HG02840 (cell line): ENCODE measurements at regions not wholly inside any gene's neighbourhood (a gene's known extent, or its start where the extent isn't known, plus 50 kb on each side); places are given as distances from the start of the nearest gene placed in this dataset.
"Not testable (repeated sequence)": the region's sequence is repeated elsewhere in the genome, so short reads cannot be mapped to it uniquely, and the experiment has no call there.

Source experiments
- ATAC-seq: cut with Tn5 transposase; IDR thresholded peaks from one replicate; pipeline ENCODE4 v1.9.1; 2021; ENCODE audit warnings: mild to moderate bottlenecking, moderate library complexity, moderate number of reproducible peaks; ENCODE audit not compliant: unreplicated experiment, low FRiP score

DNA sequence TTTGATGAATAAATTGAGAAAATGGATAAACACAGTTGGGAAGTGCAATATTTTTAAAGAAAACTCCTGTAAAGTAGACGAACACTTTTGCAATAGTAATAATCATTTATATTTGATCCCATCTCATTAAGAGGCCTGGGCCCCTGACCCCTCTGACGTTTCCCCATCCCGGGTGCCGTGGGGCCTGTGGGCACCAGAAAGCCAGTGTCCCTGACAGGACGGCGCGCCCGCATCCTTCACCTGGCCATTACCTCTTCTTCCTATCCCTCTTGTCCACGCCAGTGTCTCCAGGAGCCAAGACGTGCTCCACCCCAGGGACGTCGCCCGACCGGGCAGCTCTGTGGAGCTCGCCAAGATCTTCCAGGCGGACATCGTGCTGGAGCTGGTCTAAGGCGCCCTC is 147.4 kb downstream of the USP22 start:
- ATAC-seq, result not testable (repeated sequence)

DNA sequence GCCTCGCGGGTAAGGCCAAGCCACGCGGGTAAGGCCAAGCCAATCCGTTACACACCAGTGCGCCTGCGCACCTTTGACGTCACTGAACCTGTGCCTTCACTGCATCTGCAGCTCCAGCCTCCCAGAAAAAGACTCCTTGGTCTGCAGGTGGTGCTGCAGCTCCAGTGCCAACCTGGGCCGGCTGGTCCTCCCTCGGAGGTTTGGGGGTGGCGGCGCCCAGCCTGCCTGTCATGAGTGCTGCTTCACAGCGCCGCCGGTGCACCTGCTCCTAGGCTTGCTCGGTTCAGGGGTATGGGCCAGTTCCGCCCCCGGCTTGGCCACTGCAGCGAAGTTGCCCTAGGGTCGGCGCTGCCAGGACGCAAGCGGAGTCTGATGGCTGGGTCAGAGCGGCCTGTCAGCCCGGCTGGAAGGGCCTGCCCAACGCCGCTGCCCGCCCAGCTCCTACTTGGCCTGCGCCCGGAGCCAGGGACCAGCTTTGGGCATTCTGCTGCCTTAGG is 146.6 kb downstream of the USP22 start:
- ATAC-seq, result no peak

DNA sequence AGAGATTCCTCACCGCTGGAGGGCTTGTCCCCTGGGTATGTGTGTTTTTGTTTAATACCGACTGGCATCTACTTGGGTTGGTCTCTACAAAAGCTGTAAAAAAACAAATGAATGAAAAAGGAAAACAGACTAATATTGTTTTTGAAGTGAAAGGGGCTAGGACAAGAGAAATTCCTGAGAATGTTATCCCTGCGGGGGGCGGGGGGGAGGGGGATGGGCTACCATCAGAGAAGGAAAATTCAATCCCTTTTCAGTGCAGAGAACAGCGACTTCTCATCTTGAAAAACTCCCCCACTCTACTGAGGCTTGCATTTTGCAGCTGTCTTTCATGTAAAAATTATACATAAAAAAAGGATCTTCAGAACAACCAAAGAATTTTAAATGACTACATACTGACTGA is 144.1 kb downstream of the USP22 start:
- ATAC-seq, result not testable (repeated sequence)

DNA sequence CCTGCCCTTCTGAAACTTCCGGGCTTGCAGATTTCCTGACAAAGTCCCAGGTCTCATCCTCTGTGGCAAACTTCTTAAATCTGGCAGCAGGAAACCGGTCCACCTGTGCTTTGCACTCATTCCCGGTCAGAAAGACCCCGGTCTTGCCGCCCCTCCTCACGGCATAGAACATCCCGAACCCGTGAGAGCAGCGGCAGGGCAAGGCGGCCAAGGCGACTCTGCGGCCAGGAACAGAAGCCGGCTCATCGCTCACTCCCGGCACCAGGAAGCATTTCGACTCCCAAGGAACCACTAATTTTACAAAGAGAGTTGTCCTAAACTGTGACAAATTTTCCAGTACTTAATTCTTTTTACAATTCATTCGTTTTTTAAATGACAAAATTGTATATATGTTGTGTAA is 140.3 kb downstream of the USP22 start:
- not testable (repeated sequence) for ATAC-seq

DNA sequence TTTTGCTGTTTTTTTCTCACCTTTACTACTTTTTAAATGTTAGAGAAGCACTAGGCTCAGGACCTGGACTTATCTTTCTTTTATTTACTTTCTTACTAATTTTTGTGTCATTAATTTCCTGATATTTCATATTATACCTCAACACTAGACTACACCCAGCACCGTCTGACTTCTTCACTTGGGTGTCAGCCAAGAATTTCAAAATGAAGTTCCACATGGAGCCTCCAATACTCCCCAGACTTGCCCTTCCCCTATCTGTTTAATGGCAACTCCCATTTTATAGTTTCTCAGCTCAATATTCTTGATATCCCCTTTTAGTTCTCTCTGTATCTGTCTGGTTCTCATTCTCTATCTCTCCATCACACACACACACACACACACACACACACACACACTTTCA is 139.3 kb downstream of the USP22 start:
- ATAC-seq, result not testable (repeated sequence)

DNA sequence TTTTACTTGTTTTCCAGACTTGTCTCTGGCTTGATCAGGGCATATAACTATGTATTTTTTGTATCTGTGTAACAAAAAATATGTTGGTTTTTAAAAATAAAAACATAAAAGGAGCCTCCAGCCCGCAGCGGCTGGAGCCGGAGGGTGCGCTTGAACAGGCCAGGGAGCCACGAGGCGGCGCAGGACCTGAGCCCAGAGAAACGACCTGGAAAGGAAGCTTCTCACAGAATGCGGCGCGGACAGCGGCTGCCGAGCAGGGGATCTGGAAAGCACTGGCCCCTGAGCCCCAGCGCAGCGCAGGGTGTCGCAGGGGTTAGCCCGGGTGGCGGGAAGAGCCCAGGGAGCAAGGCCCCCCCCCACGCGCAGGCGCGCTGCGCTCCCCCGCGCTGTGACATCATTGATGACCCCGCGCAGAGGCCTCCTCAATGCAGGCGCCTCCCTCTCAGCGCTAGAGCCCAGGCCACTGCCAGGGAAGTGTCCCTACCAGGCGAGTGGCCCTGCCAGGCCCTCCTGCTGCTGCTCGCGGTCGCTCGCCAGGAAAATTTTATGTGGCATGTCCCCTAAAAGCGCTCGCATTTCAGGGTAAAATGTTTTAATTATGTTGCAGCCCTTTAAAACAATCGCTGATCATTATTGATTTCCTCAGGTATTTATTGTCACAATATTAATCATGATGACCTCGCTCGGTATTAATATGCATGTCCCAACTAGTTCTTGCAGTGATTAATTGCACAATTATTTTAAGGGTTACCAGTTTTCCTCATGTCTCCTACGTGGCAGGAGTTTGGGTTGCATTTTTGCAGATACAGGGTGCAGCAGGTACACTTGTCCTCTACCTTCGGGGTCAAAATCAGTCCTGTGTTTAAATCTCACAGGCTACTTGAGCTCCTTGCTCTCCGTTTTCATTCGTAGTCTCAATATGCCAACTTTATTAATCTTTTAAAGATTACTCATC is 134.2 kb downstream of the USP22 start:
- ATAC-seq, result peak; percentile 82

DNA sequence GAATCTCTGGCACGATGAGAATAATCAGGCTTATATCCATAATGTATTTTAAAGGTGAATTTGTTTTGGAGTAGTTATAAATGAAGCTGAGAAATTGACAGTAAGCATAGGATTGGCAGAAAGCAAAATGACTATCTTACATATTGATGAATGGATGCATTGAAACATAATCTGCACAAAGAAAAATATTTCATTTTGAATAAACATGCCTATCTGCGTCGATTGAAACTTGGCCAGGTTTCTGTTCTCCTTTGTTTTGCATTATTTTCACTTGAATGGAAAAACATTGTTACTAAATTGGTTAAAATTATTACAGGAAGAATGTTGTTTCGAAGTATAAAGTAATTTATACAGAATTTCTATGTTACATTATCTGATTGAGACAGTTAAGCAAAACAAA is 128.2 kb downstream of the USP22 start:
- no peak for ATAC-seq

DNA sequence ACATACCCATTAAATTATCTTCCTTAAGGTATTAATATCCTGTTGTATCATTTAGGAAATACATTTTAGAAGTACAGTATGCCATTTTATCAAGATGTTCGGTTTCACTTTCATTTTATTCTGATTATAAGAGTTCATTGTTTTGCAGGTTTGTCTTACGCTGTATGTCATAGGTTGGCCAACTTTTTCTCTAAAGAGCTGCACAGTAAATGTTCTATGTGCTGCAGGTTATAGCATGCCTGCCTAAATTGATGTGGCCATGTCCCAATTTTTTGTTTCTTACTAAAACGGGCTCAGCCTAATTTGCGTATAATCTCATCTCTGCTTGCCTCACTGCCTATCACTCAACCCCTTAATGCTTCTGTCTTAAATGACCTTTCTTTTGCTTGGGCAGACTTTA is 126.4 kb downstream of the USP22 start:
- no peak for ATAC-seq

DNA sequence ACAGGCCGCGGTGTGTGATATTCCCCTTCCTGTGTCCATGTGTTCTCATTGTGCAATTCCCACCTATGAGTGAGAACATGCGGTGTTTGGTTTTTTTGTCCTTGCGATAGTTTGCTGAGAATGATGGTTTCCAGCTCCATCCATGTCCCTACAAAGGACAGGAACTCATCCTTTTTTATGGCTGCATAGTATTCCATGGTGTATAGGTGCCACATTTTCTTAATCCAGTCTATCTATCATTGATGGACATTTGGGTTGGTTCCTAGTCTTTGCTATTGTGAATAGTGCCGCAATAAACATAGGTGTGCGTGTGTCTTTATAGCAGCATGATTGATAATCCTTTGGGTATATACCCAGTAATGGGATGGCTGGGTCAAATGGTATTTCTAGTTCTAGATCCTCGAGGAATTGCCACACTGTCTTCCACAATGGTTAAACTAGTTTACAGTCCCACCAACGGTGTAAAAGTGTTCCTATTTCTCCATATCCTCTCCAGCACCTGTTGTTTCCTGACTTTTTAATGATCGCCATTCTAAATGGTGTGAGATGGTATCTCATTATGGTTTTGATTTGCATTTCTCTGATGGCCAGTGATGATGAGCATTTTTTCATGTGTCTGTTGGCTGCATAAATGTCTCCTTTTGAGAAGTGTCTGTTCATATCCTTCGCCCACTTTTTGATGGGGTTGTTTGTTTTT is 125.1 kb downstream of the USP22 start:
- not testable (repeated sequence) for ATAC-seq

DNA sequence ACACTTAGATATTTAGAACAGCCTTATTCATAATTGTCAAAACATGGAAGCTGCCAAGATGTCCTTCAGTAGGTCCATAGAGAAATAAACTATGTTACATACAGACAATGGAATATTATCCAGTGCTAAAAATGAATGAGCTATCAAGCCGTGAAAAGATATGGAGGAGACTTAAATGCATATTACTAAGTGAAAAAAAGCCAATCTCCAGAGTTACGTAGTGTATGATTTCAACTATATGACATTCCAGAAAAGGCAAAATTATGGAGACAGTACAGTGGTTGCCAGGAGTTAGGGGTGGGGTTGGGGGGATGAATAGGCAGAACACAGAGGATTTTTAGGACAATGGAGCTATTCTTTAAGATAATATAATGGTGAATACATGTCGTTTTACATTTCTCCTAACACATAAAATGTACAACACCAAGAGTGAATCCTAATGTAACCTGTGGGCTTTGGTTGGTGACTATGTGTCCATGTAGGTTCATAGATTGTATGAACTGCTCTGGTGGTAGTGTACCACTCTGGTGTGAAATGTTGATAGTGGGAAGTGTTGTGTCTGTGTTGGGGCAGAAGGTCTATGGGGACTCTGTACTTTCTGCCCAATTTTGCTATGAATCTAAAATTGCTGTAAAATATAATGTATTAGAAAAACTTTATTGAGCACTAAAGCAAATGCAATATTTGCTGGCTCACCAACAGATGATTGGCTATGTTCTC is 122.6 kb downstream of the USP22 start:
- ATAC-seq, result no peak

DNA sequence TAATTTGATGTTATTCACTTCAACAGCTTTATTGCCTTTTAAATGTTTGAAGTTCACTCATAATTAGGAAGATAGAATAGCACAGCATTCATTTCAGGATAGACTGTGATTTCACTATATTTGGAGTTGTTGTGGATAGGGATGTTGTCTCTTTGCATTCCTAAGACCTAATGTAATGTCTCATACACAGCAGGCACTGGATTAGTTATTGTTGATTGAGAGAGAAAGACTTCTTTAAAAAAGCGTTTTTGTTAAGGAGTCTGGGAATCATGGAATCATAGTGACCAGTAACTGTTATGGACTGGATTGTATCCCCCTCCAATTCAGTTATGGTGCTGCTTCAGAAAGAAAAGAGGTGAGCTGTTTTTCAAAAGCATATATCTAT is 122.0 kb downstream of the USP22 start:
- no peak for ATAC-seq

DNA sequence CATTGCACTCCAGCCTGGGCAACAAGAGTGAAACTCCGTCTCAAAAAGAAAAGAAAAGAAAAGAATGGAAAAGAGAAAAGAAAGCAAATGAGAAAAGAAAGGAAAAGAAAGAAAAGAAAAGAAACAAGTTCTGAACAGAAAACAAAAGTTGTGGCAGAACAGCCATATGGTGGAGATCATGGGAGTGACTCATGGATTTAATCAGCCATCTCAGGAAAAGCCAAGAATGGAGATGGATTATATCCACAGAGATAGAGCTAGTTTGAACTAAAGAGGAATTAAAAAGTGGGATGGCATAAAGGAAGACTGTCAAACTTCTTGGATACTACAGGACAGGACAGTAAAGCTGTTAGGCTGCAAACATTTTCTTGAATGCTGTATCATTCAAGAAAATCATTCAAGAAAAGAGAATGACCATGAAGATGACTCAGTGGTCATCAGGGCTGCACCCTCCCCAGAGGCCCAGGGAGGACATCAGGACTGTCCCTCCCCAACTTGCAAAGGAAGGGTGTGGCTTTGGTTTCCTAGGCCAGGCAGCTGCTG is 120.6 kb downstream of the USP22 start:
- ATAC-seq, result no peak

DNA sequence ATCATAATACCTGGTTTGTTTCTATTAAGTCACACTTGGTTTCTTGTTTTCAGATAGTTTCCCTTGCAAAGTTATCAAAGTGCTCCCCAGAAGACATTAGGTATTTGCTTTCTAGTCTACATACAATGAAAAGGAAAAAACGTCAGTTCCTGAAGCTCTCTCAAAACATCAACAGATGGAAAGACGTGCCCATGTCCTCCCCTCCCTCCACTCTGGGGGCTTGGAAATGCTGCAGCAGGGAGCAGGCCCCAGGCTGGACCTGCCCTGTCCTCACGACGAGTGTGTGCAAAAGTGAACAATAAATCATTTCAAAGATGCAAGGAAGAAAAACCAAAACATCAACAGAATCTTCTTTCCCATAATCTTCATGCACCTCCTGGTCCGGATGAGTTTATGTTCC is 118.5 kb downstream of the USP22 start:
- ATAC-seq, result no peak

DNA sequence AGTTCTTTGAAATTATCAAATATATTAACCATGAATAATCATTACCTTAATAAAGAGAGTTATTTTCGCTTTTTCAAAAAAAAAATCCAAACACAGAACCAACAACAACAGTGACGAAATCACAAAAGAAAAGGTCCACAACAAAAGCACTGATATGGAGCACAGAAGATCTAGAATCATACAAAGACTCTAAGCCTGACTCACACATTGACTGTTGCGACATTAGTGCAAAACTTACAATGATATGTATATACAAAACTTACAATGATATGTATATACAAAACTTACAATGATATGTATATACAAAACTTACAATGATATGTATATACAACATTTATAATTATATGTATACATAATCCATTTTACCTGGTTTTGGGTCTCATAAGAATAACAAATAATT is 117.7 kb downstream of the USP22 start:
- no peak for ATAC-seq

DNA sequence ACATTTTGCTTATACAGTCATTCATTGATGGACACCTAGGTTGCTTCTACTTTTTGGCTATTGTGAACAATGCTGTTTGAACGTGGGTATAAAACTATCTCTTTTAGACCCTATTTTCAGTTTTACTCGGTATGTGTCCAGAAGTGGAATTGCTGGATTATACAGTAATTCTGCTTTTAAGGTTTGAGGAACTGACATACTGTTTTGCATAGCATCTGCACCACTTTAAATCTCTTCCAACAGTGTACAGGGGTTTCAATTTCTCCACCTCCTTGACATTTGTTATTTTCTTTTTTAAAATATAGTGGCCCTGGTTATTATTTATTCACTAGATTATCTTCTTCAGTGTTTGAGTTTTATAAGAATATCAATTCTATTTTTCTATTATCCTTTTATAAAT is 116.9 kb downstream of the USP22 start:
- no peak for ATAC-seq

DNA sequence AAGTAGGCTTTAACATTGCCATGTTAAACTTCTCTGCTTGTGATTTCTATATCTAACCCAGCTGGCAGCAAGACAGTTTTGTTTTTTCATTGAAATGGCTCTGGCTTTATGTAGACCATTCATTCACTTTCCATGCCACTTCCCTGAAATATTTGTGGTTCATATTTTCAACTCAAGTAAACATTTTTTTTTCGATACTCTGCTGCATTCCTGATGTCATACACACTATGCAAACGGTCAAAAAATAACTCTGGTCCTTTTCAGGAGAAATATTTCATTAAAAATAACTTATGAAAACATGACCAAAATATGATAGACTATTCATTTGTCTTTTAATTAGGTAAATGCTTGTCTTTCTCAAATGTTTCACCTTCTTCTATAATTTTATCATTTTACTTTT is 116.3 kb downstream of the USP22 start:
- ATAC-seq, result no peak

DNA sequence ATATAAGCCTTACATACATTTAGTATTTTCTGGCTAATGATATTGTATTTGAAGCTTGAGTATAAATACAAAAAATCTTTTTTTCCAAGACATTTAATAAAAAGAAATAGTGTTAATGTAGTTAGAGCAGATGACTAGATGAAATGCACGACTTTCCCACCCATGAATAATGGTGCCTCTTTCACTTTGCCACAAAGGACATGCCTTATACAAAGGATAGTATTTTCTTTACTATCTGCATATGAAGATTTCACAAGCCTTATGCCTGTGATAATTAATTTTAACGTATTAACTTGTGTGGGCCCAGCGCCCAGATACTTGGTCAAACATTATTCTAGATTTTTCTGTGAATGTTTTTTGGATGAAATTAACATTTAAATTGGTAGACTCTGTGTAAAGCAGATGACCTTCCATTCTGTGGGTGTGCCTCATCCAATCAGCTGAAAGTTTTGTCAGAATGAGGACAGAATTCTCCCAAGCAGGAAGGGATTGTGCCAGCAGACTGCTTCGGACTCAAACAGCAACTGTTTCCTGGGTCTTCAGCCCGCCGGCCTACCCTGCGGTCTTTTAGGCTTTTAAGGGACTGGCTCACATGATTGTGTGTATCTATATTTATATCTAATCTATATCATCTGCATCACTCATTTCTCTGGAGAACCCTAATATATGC is 115.4 kb downstream of the USP22 start:
- ATAC-seq, result no peak

DNA sequence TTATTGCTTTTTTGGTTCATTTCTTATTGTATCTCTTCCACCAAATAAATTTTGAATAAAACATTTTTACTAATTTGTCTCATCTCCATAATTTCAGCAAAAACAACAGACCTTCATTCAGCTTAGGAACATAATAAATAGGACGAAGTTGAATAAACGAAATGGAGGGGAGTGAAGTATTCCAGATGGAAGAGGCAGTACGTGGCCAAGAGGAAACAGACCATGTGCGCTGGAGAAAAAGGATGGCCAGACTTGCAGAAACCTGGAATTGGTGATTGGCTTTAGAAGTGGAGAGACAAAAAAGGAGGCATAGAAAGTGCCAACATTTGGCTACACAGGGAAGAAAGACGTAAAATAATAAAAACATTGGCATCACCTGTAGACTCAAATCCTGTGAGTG is 113.5 kb downstream of the USP22 start:
- no peak for ATAC-seq

DNA sequence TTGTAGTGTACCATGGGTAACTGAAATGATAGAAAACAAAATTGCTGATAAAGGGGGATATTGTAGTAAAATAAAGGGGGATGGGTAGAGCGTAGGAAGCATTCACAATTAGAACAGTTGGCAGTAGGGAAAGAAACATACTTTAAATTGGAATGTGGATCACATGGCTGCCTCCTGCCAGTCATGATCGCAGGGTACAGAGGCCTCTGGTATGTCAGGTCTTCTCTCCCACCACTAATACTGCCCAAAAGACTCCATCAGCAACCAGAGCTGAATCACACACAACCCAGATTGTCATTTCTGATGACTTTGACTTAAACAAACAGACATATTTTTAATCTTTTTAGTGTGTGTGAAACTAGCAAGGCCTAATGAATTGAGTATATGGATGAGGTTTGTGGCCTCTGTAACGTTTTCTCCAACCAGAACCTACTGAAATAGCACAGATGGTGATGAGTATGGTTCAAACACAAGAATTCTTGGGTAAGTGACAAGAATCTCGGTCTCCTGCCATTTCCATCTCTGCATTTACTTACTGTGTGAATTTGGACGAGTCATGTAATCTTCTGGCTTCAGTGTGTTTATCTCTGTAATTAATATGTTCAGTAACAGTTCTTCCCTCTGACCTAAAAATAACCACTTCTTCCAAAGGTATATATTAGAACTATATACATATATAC is 112.6 kb downstream of the USP22 start:
- ATAC-seq, result no peak

DNA sequence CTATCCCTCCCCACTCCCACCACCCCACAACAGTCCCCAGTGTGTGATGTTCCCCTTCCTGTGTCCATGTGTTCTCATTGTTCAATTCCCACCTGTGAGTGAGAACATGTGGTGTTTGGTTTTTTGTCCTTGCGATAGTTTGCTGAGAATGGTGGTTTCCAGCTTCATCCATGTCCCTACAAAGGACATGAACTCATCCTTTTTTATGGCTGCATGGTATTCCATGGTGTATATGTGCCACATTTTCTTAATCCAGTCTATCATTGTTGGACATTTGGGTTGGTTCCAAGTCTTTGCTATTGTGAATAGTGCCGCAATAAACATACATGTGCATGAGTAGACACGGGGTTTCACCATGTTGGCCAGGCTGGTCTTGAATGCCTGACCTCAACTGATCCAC is 109.8 kb downstream of the USP22 start:
- not testable (repeated sequence) for ATAC-seq
